GM21526 (cell line): ENCODE measurements at regions not wholly inside any gene's neighbourhood (a gene's known extent, or its start where the extent isn't known, plus 50 kb on each side); places are given as distances from the start of the nearest gene placed in this dataset.
"Not testable (repeated sequence)": the region's sequence is repeated elsewhere in the genome, so short reads cannot be mapped to it uniquely, and the experiment has no call there.

Experiments used
- ATAC-seq: cut with Tn5 transposase; IDR thresholded peaks from one replicate; pipeline ENCODE4 v1.9.1; 2021; ENCODE audit warnings: moderate library complexity; ENCODE audit not compliant: unreplicated experiment, low FRiP score

DNA sequence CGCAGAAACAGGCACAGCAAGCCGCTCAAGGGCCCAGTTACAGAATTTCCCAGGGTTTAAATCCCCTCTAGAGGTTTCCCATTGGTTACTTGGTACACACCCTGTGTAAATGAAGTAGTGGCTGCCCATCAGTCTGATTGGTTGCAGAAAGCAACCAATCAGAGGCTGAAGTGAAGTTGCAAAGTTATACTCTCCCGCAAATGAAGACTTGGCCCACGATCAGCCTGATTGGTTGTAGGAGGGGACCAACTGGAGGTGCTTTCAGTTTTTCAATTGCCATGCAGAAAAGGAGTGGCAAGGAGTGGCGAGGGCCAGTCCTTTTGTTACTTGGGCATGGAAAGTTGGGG, 909.2 kb upstream of the AUTS2 start:
- ATAC-seq: no peak

DNA sequence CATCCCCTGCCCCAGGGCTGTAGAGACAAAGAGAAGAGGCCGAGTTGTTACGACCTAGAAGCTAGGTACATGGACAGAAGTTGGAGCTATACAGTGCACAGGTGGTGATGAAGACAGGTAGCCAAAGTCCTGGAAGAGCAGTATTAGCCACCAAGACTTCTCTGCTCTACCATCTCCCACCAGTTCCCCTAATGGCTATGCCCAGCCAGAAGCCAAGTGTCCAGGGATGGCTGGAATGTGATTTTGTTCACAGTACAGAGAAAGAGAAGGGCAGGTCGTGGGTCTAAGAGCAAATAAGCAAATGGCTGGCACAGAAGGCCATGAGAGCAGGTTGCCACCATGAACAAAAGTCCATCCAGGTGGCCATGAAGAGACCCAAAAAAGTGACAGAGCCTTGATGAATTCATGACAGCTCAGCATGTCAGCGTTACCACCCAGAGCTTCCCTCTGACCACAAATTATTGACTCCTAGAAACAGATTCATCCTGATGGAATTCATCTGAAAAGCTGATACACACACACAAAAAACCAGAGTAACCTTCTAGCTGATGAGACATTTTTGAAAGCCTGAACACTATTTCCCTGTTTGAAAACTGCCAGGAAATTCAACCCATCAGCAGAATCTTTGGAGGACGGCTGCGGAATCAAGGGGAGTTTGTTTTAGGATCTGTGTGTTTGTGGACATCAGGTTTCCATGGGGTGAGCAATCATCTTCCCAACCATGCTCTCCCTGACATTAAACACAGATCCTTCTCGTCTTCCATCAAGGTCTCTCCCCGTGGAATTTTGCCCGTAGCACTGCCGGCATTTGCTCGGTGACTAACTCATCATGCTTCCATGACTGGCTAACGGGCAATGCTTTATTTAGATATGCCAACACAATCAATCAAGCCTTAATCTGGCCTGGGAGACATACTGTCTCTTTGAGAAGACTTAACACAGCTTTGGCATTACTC, 906.7 kb upstream of the AUTS2 start:
- no peak for ATAC-seq

DNA sequence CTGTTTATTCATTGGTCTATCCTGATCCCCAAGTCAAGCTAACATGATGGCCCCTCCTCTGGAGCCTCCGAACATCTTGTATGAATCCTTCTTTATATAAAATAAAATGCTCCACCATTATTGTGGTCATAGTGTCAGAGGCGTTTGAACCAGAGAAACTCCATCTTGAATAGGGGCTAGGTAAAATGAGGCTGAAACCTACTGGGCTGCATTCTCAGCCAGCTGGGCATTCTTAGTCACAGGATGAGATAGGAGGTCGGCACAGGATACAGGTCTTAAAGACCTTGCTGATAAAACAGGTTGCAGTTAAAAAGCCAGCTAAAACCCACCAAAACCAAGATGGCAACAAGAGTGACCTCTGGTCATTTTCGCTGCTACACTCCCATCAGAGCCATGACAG, 905.8 kb upstream of the AUTS2 start:
- ATAC-seq: no peak

DNA sequence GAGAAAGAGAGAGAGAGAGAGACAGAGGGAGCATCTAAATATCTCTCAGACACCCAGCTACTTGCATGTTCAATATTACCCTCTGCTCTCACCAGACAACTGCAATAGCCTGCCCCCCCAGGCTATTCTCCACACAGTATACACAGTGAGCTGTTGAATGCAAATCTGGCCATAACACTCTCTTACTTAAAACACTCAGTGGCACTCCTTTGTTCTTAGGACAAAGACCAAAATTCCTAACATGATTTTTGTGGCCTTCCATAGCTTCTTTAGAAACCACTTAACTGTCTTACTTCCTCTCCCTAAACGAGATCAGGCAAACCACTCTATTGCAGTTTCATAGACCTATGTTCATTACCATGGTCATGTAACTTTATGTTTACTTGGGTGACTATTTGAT, 903.6 kb upstream of the AUTS2 start:
- ATAC-seq: no peak

DNA sequence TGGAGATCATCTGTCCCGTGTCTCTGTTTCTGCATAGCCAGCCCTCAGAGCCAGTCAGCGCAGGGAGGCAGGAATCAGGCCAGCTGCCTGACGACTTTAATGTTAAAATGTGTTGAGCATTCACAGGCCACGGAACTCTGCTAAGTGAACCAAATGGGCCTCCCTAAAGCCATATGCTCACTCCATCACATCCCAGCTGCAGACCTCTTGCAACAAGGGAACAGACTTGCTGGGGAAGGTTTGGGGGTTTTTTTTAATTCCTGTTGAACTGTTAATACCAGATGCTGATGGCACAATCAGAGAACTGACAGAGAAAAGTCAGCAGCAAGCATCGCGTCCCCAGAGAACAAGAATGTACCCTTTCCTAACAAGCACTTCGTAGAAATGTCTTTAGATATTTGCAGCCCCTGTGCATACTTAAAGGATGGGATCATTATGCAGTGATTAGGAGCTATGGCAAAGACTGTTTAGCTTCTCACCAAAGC, 900.4 kb upstream of the AUTS2 start:
- ATAC-seq: no peak

DNA sequence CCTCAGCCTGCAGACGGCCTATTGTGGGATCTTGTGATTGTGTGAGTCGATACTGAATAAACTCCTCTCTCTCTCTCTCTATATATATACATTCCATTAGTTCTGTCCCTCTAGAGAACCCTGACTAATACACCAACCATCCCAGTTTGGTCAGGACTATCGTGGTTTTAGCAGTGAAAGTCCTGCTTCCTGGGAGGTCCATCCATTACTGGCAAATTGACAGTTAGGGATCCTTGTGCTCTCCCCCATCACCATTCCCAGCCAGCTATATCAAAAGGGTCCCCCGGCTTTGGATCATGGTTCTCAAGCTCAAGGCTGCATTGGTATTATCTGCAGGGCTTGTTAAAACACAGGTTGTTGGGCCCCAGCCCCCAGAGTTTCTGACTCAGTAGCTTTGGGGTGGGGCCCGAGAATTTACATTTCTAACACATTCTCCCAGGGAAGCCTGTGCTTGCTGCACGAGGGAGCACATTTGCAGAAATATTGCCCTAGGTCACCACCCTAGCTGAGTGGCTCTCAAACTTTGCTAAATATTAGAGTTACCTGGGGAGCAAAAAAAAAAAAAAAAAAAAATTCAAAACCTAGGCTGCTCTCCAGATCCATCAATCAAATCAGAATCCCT, 899.1 kb upstream of the AUTS2 start:
- ATAC-seq: no peak

DNA sequence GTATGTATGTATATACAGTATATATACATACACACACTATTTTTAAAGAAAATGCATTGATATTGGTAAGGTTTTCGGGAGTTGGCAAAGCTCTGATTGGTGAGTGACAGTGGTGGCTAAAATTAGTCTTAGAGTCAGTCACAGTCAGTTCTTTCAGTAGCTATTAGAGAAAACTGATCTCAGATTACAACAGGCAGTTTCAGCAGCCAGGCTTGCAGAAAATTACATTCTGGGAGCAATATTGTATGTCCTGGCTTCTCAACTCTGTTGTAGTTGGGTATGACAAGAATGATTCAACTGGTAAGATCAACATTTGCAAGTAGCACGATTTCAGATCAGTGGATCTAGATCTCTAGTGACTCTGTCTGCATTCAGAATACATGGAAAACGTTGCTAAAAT, 897.9 kb upstream of the AUTS2 start:
- no peak for ATAC-seq

DNA sequence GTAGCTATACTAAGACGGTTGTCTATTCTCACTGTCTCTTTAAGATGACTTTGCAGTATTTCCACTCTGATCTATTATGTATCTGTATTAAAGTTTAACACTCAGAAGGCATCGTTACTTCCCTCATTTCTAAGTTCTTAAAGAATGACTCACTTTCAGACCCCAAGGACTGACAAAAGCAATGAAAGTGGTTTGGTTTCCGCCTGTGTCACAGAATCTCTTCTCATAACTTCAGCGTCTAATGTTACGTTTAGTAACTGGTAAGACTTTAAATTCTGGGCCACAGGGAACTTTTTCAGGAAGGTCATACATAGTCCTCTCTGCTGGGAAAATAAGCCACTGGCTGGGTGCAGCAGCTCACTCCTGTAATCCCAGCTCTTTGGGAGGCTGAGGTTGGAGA, 892.0 kb upstream of the AUTS2 start:
- ATAC-seq: no peak

DNA sequence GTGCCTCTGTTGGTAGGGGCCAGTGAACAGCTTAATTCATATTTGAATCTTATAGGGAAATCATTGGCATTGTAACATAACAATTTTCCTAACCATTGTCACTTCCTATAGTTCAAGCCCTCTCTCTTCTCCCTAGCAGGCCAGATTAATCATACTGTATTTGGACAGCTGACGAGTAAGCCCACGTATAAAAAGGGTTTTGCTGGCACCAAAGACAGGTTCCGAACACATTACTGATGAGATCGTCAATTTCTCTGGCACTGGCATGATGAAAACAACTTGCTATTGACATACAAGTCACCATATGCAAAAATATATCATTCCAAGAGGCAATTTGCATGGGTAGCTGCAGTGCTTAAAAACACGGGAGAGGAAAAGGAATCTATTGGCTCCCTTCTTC, 891.1 kb upstream of the AUTS2 start:
- ATAC-seq: no peak

DNA sequence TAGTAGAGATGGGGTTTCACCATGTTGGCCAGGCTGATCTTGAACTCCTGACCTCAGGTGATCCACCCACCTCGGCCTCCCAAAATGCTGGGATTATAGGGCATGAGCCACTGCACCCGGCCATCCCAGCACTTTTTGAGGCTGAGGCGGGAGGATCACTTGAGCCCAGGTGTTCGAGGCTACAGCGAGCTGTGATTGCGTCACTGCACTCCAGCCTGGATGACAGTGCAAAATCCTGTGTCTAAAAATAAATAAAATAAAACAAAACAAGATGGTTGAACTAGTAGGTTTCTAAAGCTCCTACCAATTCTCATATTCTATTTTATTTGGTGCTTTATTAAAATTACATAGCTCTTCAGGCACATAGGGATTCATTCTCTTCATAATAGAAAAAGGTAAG, 890.3 kb upstream of the AUTS2 start:
- no peak for ATAC-seq

DNA sequence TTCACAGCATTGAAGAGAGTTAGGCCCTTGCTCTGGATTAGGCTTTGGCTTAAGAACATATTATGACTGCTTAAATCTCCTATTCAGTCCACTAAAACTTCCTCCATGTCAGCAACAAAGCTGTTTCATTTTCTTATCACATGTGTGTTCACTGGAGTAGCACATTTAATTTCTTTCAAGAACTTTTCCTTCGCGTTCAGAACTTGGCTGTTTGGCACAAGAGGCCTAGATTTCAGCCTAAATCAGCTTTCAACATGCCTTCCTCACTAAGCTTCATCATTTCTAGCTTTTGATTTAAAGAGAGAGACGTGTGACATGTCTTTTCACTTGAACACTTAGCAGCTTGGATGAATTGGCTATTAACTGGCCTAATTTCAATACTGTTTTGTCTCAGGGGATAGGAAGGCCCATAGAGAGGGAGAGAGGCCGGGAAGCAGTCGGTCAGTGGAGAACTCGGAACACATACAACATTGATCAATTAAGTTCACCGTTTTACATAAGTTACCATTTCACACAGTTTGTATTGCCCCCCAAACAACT, 885.2 kb upstream of the AUTS2 start:
- ATAC-seq: no peak

DNA sequence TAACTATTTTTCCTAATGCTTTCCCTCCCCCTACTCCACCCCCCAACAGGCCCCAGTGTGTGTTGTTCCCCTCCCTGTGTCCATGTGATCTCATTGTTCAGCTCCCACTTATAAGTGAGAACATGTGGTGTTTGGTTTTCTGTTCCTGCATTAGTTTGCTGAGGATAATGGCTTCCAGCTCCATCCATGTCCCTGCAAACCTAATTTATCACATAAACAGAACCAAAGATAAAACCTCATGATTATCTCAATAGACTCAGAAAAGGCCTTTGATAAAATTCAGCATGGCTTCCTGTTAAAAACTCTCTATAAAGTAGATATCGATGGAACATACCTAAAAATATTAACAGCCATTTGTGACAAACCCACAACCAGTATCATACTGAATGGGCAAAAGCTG, 884.1 kb upstream of the AUTS2 start:
- ATAC-seq: not testable (repeated sequence)

DNA sequence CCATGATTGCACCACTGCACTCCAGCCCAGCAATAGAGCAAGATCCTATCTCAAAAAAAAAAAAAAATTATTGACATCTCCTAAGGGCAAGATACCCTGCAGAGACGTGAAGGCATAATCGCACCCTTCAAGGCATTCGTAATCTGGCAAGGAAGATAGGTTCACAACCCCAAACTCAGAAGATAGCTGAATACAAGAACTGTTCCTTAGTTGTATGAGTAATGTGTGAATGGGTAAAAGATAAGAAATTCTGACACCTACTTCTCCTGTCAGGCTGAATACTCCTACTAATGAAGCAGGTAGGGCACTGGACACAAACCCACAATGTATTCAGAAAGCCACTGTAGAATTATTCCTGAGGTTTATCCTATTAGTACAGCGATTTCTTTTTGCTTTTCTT, 882.4 kb upstream of the AUTS2 start:
- ATAC-seq: no peak

DNA sequence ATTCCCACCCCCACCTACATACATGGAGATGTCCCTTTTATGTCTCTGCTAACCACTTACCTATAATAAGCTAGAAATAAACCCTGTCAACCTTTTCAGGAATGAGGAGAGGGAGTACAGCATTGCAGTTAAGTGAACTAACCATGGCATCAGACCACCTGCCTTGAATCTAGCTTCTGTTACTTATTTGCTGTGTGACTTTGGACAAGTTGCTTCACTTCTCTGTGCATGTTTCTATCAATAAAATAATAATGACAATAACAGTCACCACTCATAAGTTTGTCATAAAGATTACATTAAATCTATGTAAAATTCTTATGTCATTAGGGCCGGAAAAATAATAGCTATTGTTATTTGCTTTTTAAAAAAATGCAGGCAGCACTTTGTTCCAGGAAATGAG, 881.1 kb upstream of the AUTS2 start:
- ATAC-seq: no peak

DNA sequence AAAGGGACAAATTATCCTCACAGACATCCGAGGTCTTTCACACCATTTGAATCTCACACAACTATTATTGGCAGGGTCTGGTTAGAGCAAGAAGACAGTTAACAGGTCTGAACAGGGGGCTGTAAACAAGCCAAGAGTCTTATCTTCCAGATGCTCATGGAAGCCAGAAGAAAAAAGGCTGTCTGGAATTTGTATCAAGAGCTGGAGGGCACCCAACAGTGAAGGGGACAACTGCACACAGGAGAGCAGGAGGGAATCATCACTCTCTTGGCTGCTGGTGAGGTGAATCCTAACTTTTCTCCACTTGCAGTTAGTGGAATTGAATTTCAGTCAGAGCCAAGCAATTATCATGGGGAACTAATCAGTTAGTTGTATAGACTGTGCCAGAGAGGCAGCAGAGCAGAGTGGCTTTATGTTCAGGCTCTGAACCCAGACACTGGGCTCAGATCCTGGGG, 880.2 kb upstream of the AUTS2 start:
- no peak for ATAC-seq

DNA sequence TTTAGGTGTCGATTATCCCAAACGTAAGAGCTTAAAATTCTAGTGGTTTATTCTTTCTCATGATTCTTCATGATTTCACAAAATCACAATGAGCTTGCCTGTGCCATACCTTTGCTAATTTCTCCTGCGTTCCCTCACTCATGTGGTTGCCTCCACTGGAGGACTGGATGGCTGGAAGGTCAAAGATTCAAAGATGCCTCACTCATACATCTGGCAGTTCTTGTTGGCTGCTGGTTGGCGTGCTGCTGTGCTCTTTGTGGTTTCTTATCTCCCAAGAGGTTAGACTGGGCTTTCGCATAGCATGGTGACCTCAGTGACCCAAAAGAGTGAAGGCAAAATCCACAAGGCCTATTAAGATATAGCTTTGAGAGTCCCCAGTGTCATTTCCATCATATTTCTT, 877.6 kb upstream of the AUTS2 start:
- no peak for ATAC-seq

DNA sequence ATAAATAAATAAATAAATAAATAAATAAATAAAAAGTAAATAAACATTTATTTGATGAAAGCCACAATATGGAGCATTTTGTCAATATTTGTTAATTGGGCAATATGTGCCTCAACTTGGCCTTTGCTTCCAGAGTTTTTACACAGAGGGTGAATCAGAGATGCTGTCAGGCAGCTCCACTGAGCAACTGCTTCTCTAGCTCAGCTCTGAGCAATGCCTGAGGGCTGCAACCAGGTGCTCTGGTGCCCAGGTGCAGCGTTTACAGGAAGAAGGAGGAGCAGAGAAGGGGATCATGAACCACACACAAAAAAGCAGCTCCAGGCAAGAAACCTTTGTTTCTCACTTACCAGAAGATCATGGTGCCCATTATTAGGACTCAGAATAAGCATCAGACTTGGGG, 876.2 kb upstream of the AUTS2 start:
- no peak for ATAC-seq

DNA sequence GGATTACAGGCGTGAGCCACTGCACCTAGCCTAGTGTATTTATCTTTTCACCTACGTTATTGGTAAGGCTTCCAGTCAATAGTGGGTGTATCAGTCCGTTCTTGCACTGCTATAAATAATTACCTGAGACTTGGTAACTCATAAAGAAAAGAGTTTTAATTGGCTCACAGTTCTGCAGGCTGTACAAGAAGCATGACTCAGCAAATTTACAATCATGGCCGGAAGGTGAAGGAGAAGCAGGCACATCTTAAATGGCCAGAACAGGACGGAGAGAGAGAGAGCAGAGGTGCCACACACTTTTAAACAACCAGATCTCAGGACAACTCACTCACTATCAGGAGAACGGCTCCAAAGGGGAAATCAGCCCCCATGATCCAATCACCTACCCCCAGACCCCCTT, 873.3 kb upstream of the AUTS2 start:
- no peak for ATAC-seq

DNA sequence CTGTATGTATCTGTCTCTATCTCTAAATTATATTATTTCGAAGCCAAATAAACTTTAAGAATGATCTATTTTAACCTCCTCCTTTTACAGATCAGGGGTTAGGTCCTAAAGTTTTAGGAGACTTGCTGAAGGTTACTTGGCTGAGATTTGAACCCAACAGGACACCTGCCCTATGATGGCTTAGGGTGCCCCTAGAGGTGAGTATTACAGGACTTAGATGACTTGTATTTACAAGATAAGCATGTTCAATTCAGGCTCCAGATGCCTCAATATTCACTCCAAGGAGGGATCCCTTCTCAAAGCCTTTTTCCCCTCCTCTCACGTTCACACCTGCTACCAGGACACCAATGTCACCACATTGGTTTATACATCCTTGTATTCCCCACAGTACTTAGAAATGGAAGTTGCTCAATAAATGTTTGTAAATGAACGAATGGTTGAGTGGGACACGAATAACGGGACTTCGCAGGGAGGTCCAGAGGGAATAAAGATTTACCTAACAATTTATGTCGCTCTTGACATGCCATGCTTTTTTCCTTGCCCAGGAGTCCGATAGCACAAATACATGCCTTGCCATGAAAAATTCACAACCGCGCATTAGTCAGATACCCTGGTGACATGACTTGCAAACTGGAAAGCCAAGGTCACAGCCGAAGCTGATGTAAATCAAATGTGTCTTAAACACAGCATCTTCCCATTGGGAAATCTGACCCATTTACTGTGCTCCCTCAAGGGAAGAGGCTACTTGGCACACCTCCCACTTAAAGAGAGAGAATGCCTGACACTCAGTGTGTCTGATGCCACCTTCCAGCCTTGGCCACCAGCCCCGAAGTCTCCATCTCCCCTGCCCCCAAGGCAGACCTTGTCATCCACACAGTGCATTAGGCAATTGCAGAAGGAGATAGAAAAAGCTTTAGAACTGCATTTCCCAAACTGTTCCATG, 872.2 kb upstream of the AUTS2 start:
- ATAC-seq: no peak

DNA sequence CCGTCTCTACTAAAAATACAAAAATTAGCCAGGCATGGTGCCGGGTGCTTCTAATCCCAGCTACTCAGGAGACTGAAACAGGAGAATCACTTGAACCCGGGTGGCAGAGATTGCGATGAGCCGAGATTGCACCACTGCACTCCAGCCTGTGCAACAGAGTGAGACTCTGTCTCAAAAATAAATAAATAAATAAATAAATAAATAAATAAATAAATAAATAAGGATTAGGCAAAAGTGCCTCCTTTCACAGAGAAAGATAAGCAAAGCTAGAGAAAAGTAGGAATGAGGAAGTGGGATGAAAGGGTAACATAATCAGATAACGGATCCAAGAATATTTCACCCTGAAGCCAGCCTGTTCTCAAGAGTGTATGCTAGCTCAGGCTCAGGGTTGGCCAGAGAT, 869.6 kb upstream of the AUTS2 start:
- not testable (repeated sequence) for ATAC-seq

DNA sequence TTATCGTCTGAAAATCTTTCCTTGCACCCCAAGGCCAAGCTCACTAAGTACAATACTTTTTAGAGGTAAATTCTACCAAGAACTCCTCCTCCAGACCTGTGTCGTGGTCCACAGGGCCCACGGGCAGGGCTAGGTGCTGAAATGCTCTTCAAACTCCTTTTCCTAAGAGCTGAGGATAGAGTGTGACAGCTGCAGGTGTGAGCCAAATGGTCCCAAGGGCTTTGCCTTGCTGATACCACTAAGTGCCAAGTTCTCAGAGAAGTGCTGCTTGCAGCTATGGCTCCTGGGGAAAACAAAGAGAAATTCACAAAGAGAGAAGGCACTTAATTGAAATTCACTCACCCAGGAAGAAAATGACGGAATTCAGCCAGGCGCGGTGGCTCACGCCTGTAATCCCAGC, 868.9 kb upstream of the AUTS2 start:
- ATAC-seq: no peak
